Uterus (tissue), 2 donors: ENCODE measurements at regions not wholly inside any gene's neighbourhood (a gene's known extent, or its start where the extent isn't known, plus 50 kb on each side); places are given as distances from the start of the nearest gene placed in this dataset.

ENCODE experiments used
- POLR2A ChIP-seq, 2 donors: fragments of 450-650 bp; IDR thresholded peaks; one replicate each; pipeline ENCODE4 v1.6.1; 2016; ENCODE audit warnings: antibody characterized with exemption in 2 of 2, mild to moderate bottlenecking in 1 of 2, moderate library complexity in 1 of 2
- TF ChIP-seq, protein P1 (sequence below), 4 experiments: fragments of 200-600 bp in 2 of 4; fragments of 450-650 bp in 2 of 4; sonication (generic) in 2 of 4; IDR thresholded peaks; one replicate each; pipeline ENCODE4 v1.5.1; 2016 to 2019; ENCODE audit warnings: antibody characterized with exemption in 4 of 4, mild to moderate bottlenecking in 2 of 4, moderate library complexity in 1 of 4

DNA sequence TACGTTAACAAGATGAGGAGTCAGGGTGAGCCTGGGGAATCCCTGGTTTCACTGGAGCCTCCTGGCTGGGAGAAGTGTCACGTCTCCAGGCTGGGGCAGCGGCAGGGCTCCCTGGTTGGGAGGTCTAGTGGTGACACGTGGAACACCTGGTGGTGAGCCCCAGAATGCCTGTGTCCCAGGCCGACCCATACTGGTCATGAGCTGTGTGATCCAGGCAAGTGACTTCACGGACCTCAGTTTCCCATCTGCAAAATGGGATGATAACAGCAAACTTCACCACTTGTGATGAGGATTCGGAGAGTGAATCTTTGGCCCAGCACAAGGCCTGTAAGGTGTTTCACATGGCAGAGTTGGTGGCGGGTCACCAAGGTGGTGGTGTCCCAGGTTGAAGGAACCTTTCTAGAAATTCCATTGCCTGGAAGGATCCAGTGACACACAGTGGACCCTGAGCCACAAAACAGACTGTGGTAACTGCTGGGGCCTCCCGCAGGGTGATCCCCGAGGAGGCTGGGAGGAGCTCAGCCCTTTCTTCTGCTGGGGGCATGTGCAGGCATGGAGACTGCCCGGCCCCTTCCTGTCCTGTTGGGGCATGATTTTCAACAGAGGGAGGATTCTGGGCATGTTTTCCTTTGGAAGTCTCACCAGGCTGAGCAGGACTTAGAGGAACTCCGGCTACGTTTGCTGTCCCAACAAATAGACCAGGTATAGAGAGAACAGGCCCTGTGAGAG lies 153.9 kb upstream of the IER5L start:
- TF ChIP-seq, protein P1, sequence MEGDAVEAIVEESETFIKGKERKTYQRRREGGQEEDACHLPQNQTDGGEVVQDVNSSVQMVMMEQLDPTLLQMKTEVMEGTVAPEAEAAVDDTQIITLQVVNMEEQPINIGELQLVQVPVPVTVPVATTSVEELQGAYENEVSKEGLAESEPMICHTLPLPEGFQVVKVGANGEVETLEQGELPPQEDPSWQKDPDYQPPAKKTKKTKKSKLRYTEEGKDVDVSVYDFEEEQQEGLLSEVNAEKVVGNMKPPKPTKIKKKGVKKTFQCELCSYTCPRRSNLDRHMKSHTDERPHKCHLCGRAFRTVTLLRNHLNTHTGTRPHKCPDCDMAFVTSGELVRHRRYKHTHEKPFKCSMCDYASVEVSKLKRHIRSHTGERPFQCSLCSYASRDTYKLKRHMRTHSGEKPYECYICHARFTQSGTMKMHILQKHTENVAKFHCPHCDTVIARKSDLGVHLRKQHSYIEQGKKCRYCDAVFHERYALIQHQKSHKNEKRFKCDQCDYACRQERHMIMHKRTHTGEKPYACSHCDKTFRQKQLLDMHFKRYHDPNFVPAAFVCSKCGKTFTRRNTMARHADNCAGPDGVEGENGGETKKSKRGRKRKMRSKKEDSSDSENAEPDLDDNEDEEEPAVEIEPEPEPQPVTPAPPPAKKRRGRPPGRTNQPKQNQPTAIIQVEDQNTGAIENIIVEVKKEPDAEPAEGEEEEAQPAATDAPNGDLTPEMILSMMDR (IDR thresholded peaks at IDR 0.05), result no peak
- TF ChIP-seq POLR2A (IDR thresholded peaks at IDR 0.05), result no peak
